Smooth muscle cell (in vitro differentiated cells): ENCODE measurements at regions not wholly inside any gene's neighbourhood (a gene's known extent, or its start where the extent isn't known, plus 50 kb on each side); places are given as distances from the start of the nearest gene placed in this dataset.
A peak's percentile ranks its signal among the peaks of the same experiment; 100 is the strongest.

ENCODE experiments used
- DNase-seq: peaks from one replicate; lab custom pipeline; 2025; ENCODE audit not compliant: unreplicated experiment; lab: John Stamatoyannopoulos, UW
- H2AFZ ChIP-seq: fragments of 200-600 bp; sonication (generic); 2 replicates; pipeline ENCODE4 v1.6.0; 2016; ENCODE audit warnings: antibody characterized with exemption, low read depth, mild to moderate bottlenecking
- H3F3A ChIP-seq: fragments of 200-600 bp; sonication (generic); 2 replicates; pipeline ENCODE4 v1.6.0; 2017; ENCODE audit warnings: antibody characterized with exemption, low read depth
- H3K27ac ChIP-seq: fragments of 200-600 bp; sonication (generic); 2 replicates; pipeline ENCODE4 v1.5.1; 2016; ENCODE audit warnings: low read depth, mild to moderate bottlenecking
- H3K27me3 ChIP-seq: fragments of 200-600 bp; sonication (generic); 2 replicates; pipeline ENCODE4 v1.6.1; 2016; ENCODE audit warnings: low read depth, mild to moderate bottlenecking
- H3K36me3 ChIP-seq: fragments of 200-600 bp; sonication (generic); 2 replicates; pipeline ENCODE4 v1.5.1; 2016; ENCODE audit warnings: low read depth
- H3K4me1 ChIP-seq: fragments of 200-600 bp; sonication (generic); 2 replicates; pipeline ENCODE4 v1.5.1; 2016; ENCODE audit warnings: low read depth
- H3K4me2 ChIP-seq: fragments of 200-600 bp; sonication (generic); 2 replicates; pipeline ENCODE4 v1.6.0; 2016; ENCODE audit warnings: mild to moderate bottlenecking
- H3K4me3 ChIP-seq: fragments of 200-600 bp; sonication (generic); 2 replicates; pipeline ENCODE4 v1.5.1; 2016; ENCODE audit warnings: mild to moderate bottlenecking
- H3K79me2 ChIP-seq: fragments of 200-600 bp; sonication (generic); 2 replicates; pipeline ENCODE4 v1.6.0; 2016; ENCODE audit warnings: low read depth, mild to moderate bottlenecking
- H3K9ac ChIP-seq: fragments of 200-600 bp; sonication (generic); 2 replicates; pipeline ENCODE4 v1.6.0; 2016; ENCODE audit warnings: low read depth
- H3K9me3 ChIP-seq: fragments of 200-600 bp; sonication (generic); replicated peaks from 2 replicates; pipeline ENCODE4 v1.5.1; 2016; ENCODE audit warnings: low read depth
- H4K20me1 ChIP-seq: fragments of 200-600 bp; sonication (generic); 2 replicates; pipeline ENCODE4 v1.6.0; 2016; ENCODE audit warnings: low read depth
- WGBS: methylation state at CpG from one replicate; pipeline ENCODE4 v1.1.7; 2016; ENCODE audit warnings: low lambda C conversion rate; 5-methylcytosine and 5-hydroxymethylcytosine counted together
- TF ChIP-seq, protein P1 (sequence below): fragments of 200-600 bp; sonication (generic); IDR thresholded peaks from 2 replicates; pipeline ENCODE4 v1.5.1; 2017; ENCODE audit warnings: borderline replicate concordance, mild to moderate bottlenecking, antibody characterized with exemption; ENCODE audit not compliant: insufficient read depth, poor library complexity, severe bottlenecking

DNA sequence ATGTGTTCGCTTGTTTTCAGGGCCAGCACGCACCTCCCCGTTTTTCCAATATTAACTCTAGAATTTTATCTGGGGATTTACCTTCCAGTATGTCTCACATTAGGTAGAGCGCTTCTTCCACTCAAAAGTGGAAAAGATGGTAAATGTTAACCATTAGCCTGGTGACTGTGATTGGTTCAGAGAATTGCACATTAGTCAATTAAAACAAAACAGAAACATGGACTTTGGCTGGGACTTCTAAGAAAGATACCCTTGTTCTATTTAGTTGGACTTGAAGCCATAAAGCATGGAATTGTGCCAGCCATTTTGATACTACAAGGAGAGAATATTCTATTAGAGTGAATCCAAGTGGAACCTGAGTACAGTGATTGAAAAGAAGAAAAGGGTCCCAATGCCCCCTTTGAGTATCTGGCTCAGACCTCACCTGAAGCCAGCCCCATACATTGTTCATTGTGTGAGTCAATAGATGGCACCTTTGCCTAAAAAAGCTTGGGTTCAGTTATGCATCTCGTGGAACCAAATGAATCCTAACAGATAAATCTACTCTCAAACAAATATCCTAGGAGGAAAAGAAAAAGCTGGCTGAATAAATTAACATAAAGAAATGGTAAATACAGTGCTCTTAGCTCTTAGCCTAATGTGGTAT lies 354.3 kb downstream of the IRS1 start:
- no peak for DNase-seq
- TF ChIP-seq, protein P1, sequence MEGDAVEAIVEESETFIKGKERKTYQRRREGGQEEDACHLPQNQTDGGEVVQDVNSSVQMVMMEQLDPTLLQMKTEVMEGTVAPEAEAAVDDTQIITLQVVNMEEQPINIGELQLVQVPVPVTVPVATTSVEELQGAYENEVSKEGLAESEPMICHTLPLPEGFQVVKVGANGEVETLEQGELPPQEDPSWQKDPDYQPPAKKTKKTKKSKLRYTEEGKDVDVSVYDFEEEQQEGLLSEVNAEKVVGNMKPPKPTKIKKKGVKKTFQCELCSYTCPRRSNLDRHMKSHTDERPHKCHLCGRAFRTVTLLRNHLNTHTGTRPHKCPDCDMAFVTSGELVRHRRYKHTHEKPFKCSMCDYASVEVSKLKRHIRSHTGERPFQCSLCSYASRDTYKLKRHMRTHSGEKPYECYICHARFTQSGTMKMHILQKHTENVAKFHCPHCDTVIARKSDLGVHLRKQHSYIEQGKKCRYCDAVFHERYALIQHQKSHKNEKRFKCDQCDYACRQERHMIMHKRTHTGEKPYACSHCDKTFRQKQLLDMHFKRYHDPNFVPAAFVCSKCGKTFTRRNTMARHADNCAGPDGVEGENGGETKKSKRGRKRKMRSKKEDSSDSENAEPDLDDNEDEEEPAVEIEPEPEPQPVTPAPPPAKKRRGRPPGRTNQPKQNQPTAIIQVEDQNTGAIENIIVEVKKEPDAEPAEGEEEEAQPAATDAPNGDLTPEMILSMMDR: no peak
- Histone ChIP-seq H3K9me3 (no peaks in the 10 kb centered on the region), H3K27me3 (no peaks in the 10 kb centered on the region), H3K36me3 (no peaks in the 10 kb centered on the region), H3F3A (no peaks in the 10 kb centered on the region), H3K4me2 (no peak overlapping the region), H3K9ac (no peak overlapping the region), H4K20me1 (no peaks in the 10 kb centered on the region), H3K79me2 (no peaks in the 10 kb centered on the region), H3K27ac (no peak overlapping the region), H3K4me3 (no peak overlapping the region), H2AFZ (no peak overlapping the region), H3K4me1 (no peaks in the 10 kb centered on the region)
- WGBS: 94% methylated on average over 5 of the region's 5 CpGs

DNA sequence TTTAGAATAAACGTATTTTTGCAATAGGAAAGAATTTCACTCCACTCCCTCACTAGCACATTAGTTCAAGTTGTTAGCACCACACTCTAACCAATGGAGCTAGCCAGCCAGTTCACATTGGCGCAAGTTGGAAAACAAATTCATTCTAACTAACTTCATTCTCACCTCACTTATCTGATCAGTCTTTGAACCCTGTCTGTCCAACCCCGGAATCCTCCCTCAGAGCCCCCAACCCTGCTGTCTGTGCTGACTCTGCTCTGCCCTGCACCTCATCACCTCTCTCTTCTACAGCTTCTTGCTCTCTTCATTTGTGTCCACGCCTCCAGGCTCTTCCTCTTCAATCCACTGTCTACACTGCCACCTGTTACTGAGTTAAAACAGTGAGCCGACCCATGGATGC lies 356.5 kb downstream of the IRS1 start:
- no peak for DNase-seq
- Histone ChIP-seq H2AFZ (no peak overlapping the region), H3K27me3 (no peaks in the 10 kb centered on the region), H3K27ac (no peak overlapping the region), H3K4me2 (no peak overlapping the region), H3K4me1 (no peaks in the 10 kb centered on the region), H3K4me3 (no peak overlapping the region), H3K9ac (no peak overlapping the region), H3K79me2 (no peaks in the 10 kb centered on the region), H3F3A (peaks cover 3% of the 10 kb centered on the region), H3K9me3 (no peaks in the 10 kb centered on the region), H4K20me1 (no peaks in the 10 kb centered on the region), H3K36me3 (no peaks in the 10 kb centered on the region)
- TF ChIP-seq, protein P1: no peak
- WGBS: 98% methylated on average over 5 of the region's 5 CpGs

DNA sequence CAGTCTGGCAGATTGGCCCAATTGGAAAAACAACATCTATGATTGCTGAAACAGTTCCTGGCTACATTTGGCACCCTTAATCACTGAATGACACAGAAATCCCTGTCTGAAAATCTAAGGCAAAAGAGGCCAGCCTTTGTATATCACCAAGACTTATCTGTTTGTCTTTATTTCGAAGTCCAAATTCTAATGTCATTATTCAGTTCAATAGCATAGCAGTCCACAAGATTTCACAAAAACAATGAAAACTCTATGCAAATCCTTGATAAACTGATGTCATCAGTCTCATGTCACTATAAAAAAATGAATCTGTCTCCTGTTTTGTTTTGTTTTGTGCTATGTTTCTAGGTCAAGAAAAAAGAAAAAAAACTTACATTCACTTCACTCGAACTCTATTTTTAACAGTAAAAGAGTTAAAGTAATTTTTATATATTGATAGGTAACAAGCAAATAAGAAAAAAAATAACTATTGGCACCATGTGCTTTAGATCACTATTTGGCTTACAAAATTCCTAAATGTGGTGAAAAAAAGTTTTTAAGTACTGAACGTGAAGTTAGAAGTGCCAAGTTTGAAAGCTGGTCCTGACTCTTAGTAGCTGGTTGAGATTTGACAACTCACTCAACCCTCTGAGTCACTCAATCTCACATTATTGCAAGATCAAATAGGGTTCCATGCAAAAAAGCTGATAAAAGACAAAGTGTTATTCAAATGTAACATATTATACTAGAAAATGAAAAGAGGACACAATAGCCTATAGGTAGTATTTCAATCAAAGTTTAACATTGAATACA lies 359.3 kb downstream of the IRS1 start:
- Histone ChIP-seq H3F3A (peaks cover 3% of the 10 kb centered on the region), H2AFZ (peak overlapping the region; percentile 62), H3K4me1 (no peaks in the 10 kb centered on the region), H3K4me3 (no peak overlapping the region), H4K20me1 (no peaks in the 10 kb centered on the region), H3K9ac (no peak overlapping the region), H3K9me3 (no peaks in the 10 kb centered on the region), H3K27me3 (no peaks in the 10 kb centered on the region), H3K79me2 (no peaks in the 10 kb centered on the region), H3K27ac (peak overlapping the region; percentile 50), H3K4me2 (no peak overlapping the region), H3K36me3 (no peaks in the 10 kb centered on the region)
- TF ChIP-seq, protein P1: no peak
- no peak for DNase-seq
- WGBS: 60% methylated on average over 3 of the region's 3 CpGs
